HEK293T (cell line): ENCODE measurements at regions not wholly inside any gene's neighbourhood (a gene's known extent, or its start where the extent isn't known, plus 50 kb on each side); places are given as distances from the start of the nearest gene placed in this dataset.

Source experiments
- CTCF ChIA-PET: fragments of 350-600 bp; formaldehyde crosslinking; extraction: SDS; loops from one replicate; lab custom pipeline; 2021; ENCODE audit warnings: antibody characterized with exemption, inconsistent platforms; lab: Yijun Ruan, JAX
- POLR2A ChIA-PET: fragments of 350-600 bp; formaldehyde crosslinking; extraction: SDS; loops from one replicate; lab custom pipeline; 2020; ENCODE audit warnings: antibody characterized with exemption, inconsistent platforms; lab: Yijun Ruan, JAX
- DNase-seq: peaks from one replicate; pipeline ENCODE4 v3.0.0; 2012; ENCODE audit warnings: mixed read lengths; ENCODE audit errors: extremely low spot score
- ARNT ChIP-seq: fragments of 450-650 bp; IDR thresholded peaks from 2 replicates; pipeline ENCODE4 v1.6.1; 2017; ENCODE audit warnings: mild to moderate bottlenecking
- BHLHE40 ChIP-seq: fragments of 450-650 bp; IDR thresholded peaks from 2 replicates; pipeline ENCODE4 v1.6.1; 2016; ENCODE audit warnings: mild to moderate bottlenecking, moderate library complexity, borderline replicate concordance
- CTBP1 ChIP-seq: fragments of 450-650 bp; IDR thresholded peaks from 2 replicates; pipeline ENCODE4 v1.6.1; 2016; ENCODE audit warnings: borderline replicate concordance
- ELF4 ChIP-seq: fragments of 450-650 bp; IDR thresholded peaks from 2 replicates; pipeline ENCODE4 v1.6.1; 2017; ENCODE audit warnings: antibody characterized with exemption
- FOXA1 ChIP-seq: fragments of 450-650 bp; IDR thresholded peaks from 2 replicates; pipeline ENCODE4 v1.6.1; 2016; ENCODE audit warnings: mild to moderate bottlenecking
- FOXK2 ChIP-seq: fragments of 450-650 bp; IDR thresholded peaks from 2 replicates; pipeline ENCODE4 v1.6.1; 2016; ENCODE audit warnings: mild to moderate bottlenecking
- FOXM1 ChIP-seq: fragments of 450-650 bp; IDR thresholded peaks from 2 replicates; pipeline ENCODE4 v1.6.1; 2017; ENCODE audit warnings: mild to moderate bottlenecking, borderline replicate concordance
- HDGF ChIP-seq: fragments of 450-650 bp; IDR thresholded peaks from 2 replicates; pipeline ENCODE4 v1.6.1; 2017; ENCODE audit warnings: antibody characterized with exemption, borderline replicate concordance
- L3MBTL2 ChIP-seq: fragments of 450-650 bp; conservative IDR thresholded peaks from 2 replicates; pipeline ENCODE4 v1.6.1; 2016; ENCODE audit warnings: mild to moderate bottlenecking
- LEF1 ChIP-seq: fragments of 450-650 bp; IDR thresholded peaks from 2 replicates; pipeline ENCODE4 v1.6.1; 2017; ENCODE audit warnings: mild to moderate bottlenecking, borderline replicate concordance
- NFRKB ChIP-seq: fragments of 450-650 bp; IDR thresholded peaks from 2 replicates; pipeline ENCODE4 v1.6.1; 2016; ENCODE audit warnings: mild to moderate bottlenecking, moderate library complexity
- PKNOX1 ChIP-seq: fragments of 450-650 bp; IDR thresholded peaks from 2 replicates; pipeline ENCODE4 v1.6.1; 2016
- SP1 ChIP-seq: fragments of 450-650 bp; IDR thresholded peaks from 2 replicates; pipeline ENCODE4 v1.6.1; 2017
- SUZ12 ChIP-seq: fragments of 450-650 bp; IDR thresholded peaks from 2 replicates; pipeline ENCODE4 v1.6.1; 2016; ENCODE audit warnings: mild to moderate bottlenecking
- TARDBP ChIP-seq: fragments of 450-650 bp; IDR thresholded peaks from 2 replicates; pipeline ENCODE4 v1.6.1; 2016
- ZNF384 ChIP-seq: fragments of 450-650 bp; IDR thresholded peaks from 2 replicates; pipeline ENCODE4 v1.6.1; 2016

- POLR2A ChIA-PET = no interaction called here
These were observed 153.7 kb upstream of the TLE3 start for GRCh38 chr15:70251246-70251990.

GRCh38 chr15:70250208-70251201 is 152.8 kb upstream of the TLE3 start:
- POLR2A ChIA-PET = no interaction called here
- TF ChIP-seq ELF4 (no peak), L3MBTL2 (peak; percentile 28; the same call in 1 of the 2 replicates)
- CTCF ChIA-PET = no interaction called here
- no peak for DNase-seq

More at GRCh38 chr15:70251246-70251990, 153.7 kb upstream of the TLE3 start:
- TF ChIP-seq ELF4 (no peak), ARNT (no peak), SUZ12 (no peak), CTBP1 (no peak), PKNOX1 (no peak), FOXM1 (no peak), BHLHE40 (no peak), LEF1 (no peak), ZNF384 (no peak), L3MBTL2 (no peak), FOXK2 (no peak), SP1 (no peak), HDGF (no peak), NFRKB (no peak), TARDBP (no peak)
- no peak for DNase-seq
- CTCF ChIA-PET = no interaction called here

GRCh38 chr15:70249616-70250015 is 151.9 kb upstream of the TLE3 start:
- ChIA-PET CTCF (no interaction called here), POLR2A (no interaction called here)
- DNase-seq = no peak
- TF ChIP-seq ARNT (no peak), NFRKB (no peak), FOXK2 (no peak), HDGF (no peak), PKNOX1 (no peak), ELF4 (no peak), FOXA1 (no peak), L3MBTL2 (no peak), SP1 (no peak), SUZ12 (no peak), BHLHE40 (no peak), TARDBP (no peak), CTBP1 (no peak), LEF1 (no peak), FOXM1 (no peak), ZNF384 (no peak)

GRCh38 chr15:70248116-70249025 is 150.7 kb upstream of the TLE3 start:
- DNase-seq = peak; percentile 40
- TF ChIP-seq SP1 (no peak), NFRKB (no peak), L3MBTL2 (no peak), BHLHE40 (no peak), FOXM1 (no peak), ELF4 (no peak), ZNF384 (no peak)
- ChIA-PET POLR2A (no interaction called here), CTCF (no interaction called here)

GRCh38 chr15:70247281-70247680 is 149.6 kb upstream of the TLE3 start:
- TF ChIP-seq HDGF (no peak), BHLHE40 (no peak), FOXK2 (no peak), TARDBP (no peak), LEF1 (no peak), ARNT (no peak), FOXA1 (no peak), SP1 (no peak), ZNF384 (no peak), NFRKB (no peak), SUZ12 (no peak), PKNOX1 (no peak)
- DNase-seq = no peak
- CTCF ChIA-PET = no interaction called here

More at GRCh38 chr15:70247281-70247680, 149.6 kb upstream of the TLE3 start:
- POLR2A ChIA-PET = no interaction called here
